ENCODE measurements at regions not wholly inside any gene's neighbourhood (a gene's known extent, or its start where the extent isn't known, plus 50 kb on each side); places are given as distances from the start of the nearest gene placed in this dataset.

GRCh38 chr4:24054910-24055309 lies 165.1 kb upstream of the PPARGC1A start:
- no peak for TF ChIP-seq MAX (CRISPR knock-in tag; IDR thresholded peaks at IDR 0.05)
- TF ChIP-seq SUPT5H (IDR thresholded peaks at IDR 0.05), result no peak
- no peak for TF ChIP-seq ZNF282 (CRISPR knock-in tag; IDR thresholded peaks at IDR 0.05)
- TF ChIP-seq YY1 (IDR thresholded peaks at IDR 0.05; ENCODE audit: borderline replicate concordance in 1 of 3, control insufficient read depth in 1 of 3, extremely low read depth in 1 of 3, insufficient read depth in 3 of 3, insufficient read length in 1 of 3, insufficient replicate concordance in 2 of 3, low read depth in 1 of 3, low read length in 2 of 3), result no peak
